Dedifferentiated amniotic fluid mesenchymal stem cell (primary cell): ENCODE measurements at regions not wholly inside any gene's neighbourhood (a gene's known extent, or its start where the extent isn't known, plus 50 kb on each side); places are given as distances from the start of the nearest gene placed in this dataset.

ENCODE experiments used
- DNase-seq: peaks from one replicate; pipeline ENCODE4 v3.0.0-alpha.2; 2016; ENCODE audit errors: extremely low spot score

GRCh38 chr1:10848109-10848684 is 51.8 kb upstream of the CASZ1 start:
- DNase-seq: no peak

- DNase-seq: no peak
Measured at GRCh38 chr1:10850026-10850425, 53.6 kb upstream of the CASZ1 start.

DNA sequence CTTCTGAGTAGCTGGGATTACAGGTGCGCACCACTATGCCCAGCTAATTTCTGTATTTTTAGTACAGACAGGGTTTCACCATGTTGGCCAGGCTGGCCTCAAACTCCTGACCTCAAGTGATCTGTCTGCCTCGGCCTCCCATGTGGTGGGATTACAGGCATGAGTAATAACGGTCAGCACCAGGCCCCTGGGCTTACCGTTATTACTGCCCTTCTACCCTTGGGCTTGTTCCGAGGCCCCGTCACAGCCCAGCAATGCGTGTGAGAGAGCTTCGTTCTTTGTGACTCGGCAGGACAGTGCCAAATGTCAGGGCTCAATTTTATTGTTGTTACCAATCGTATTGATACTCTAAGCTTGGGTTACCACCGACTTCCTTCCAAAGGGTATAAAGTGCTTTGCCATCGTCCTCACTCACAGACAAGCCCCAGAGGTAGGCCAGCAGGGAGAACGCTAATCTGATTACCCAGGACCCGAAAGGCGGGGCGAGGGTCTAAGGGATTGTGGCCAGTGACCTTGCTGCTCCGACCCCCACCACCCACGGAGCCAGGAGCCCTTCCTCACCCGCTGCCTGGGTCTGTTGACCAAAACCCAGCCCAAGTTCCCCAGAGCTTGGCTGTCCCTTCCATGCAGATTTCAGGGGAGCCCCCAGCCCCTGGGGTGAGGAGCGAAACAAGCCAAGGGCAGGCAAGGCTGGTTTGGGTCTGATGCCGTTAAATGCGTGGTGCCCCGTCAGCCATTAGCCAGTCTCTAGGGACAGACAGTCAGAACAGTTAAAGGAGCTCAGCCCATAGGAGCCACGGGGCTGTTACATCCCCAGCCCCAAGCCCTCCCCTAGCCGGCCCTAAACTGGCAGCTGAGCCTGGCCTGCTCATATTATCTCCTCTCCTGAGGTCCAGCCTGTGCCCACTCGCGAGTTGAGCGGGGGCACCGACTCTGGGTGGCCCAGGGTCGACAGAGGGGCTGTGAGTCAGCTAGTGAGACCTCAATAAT is 54.9 kb upstream of the CASZ1 start:
- DNase-seq: no peak

DNA sequence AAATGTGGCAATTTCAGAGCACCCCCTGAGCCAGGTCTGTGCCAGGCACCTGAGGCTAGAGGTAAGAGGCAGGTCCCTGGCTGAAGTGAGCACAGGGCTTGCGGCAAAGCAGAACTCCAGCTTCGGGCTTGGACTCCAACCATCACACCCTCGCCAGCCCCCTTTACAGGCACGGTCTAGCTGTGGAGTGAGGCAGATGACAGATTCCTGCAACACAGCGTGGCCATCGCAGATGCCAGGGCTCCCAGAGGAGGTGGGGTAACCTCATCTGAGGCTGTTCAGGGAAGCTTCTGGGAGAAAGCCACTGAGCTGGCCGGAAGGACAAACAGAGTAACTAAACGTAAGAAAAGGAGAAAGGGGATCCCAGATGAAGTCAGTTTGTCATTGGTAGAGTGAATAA is 55.6 kb upstream of the CASZ1 start:
- no peak for DNase-seq

DNA sequence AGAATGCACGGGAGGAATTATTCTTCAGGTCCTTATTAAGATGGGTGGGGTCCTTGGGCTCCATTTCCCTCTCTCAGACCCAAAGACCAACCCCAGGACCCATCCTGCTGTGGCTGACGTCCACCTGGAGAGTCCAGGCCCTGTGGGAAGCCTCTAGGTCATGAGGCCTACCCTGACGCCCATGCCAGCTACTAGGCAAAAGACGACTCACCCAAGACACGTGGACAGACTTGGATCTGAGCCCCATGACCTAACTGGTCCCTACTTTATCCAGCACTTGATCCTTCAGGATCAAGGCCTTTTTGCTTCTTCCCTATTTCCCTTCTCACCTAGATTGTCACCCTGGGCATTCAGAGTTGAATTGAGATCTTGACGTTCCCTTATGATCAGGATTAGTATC is 56.0 kb upstream of the CASZ1 start:
- no peak for DNase-seq

GRCh38 chr1:10852998-10853520 is 56.6 kb upstream of the CASZ1 start:
- DNase-seq: no peak

- no peak for DNase-seq
Measured at GRCh38 chr1:10853701-10854100, 57.3 kb upstream of the CASZ1 start.

GRCh38 chr1:10854856-10855459 is 58.5 kb upstream of the CASZ1 start:
- DNase-seq: no peak

GRCh38 chr1:10856176-10856683 is 59.8 kb upstream of the CASZ1 start:
- no peak for DNase-seq

- no peak for DNase-seq
Measured at GRCh38 chr1:10856863-10857598, 60.6 kb upstream of the CASZ1 start.

GRCh38 chr1:10857687-10858086 is 61.2 kb upstream of the CASZ1 start:
- no peak for DNase-seq

DNA sequence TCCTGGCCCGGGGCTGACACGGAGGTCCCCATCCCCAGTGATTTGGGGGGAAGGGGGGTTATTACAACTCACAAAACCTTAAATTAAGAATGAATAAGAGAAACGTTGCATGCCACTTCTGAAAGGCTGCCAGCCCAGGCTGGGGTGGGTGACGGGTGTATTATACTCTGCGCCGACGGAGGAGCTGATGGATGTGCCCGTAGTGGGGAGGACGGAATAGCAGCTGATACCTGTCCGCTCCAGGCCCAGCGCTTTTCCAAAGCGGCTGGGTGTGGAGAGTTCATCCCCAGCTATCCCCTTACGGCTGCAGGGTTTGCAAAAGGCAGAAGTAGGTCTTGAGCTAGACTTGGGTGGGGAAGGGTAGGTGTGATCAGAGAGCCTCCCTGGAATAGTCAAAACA is 63.8 kb upstream of the CASZ1 start:
- no peak for DNase-seq

GRCh38 chr1:10860682-10861081 is 64.2 kb upstream of the CASZ1 start:
- DNase-seq: no peak

- DNase-seq: no peak
Measured at GRCh38 chr1:10861822-10862221, 65.4 kb upstream of the CASZ1 start.

GRCh38 chr1:10862743-10863335 is 66.4 kb upstream of the CASZ1 start:
- DNase-seq: no peak

DNA sequence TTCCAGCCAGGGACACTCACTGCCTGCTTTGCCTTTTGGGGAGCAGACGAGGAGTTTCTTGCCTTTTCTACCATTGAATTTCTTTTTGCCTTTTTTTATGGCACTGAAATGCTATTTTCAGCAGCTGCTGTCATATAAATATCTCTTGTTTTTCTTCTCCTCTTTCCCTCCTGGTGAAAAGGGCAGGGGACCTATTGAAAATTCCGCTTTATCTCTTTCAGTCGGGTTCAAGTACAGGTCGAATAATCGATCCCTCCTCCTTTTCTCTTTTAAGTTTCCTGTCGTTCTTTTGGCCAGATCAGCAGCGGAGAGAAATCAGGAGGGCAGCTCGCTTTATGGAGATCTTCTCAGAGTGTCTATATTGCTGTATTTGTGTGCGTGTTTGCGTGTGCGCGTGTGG is 67.4 kb upstream of the CASZ1 start:
- DNase-seq: no peak

DNA sequence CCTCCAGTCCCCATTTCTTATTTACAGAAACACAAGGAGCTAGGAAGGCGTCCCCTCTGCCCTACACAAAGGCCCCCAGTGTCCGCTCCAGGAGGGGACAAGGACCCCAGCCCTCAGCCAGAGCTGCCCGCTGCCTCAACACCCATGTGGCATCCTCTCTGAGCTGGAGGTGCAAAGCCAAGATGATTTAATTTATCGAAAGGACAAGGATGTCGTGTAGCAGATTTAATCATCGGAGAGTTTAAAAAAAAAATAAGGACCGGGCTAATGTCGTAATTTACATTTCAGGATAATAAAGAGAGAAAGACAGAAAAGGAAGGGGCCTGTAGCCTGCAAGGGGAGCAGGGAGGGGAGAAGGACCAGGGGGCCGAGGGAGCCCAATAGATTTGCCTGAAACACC is 68.3 kb upstream of the CASZ1 start:
- DNase-seq: no peak

DNA sequence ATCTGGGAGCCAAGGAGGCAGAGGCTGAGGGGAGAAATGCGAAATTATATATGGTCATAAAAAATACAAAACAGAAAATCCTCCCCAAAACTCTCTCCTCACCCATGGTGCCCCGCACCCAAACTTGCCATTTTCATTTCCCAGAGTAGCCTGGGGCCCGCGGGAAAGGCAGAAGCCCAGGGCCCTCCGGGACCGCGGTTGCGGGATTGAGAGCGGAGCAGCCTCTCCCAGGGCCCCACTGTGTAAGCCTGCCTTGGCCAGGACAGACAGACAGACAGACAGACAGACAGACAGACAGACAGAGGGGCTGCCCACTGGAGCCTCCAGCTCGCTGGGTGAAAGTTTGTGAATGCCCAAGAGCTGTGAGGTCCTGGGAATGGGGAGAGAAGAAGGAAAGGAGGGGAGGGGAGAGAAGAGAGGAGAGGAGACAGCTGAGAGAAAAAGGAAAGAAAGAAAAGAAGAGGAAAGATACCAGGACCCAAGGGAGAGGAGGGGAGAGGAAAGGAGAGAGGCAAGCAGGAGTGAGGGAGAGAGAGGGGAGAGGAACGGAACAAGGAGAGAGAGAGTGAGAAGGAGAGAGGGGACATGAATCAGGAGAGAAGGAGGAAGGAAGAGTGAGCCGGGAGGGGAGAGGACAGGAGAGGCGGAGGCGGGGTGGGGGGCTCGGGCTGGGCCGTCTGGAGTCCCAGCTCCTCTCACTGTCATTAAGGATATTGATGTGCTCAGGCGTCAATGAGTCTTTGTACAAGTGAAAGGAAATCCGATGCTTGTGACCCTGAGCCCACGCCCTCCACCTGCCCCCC is 69.3 kb upstream of the CASZ1 start:
- no peak for DNase-seq

- DNase-seq: no peak
Measured at GRCh38 chr1:10866321-10867093, 70.1 kb upstream of the CASZ1 start.
